ENCODE measurements at regions not wholly inside any gene's neighbourhood (a gene's known extent, or its start where the extent isn't known, plus 50 kb on each side); places are given as distances from the start of the nearest gene placed in this dataset.

DNA sequence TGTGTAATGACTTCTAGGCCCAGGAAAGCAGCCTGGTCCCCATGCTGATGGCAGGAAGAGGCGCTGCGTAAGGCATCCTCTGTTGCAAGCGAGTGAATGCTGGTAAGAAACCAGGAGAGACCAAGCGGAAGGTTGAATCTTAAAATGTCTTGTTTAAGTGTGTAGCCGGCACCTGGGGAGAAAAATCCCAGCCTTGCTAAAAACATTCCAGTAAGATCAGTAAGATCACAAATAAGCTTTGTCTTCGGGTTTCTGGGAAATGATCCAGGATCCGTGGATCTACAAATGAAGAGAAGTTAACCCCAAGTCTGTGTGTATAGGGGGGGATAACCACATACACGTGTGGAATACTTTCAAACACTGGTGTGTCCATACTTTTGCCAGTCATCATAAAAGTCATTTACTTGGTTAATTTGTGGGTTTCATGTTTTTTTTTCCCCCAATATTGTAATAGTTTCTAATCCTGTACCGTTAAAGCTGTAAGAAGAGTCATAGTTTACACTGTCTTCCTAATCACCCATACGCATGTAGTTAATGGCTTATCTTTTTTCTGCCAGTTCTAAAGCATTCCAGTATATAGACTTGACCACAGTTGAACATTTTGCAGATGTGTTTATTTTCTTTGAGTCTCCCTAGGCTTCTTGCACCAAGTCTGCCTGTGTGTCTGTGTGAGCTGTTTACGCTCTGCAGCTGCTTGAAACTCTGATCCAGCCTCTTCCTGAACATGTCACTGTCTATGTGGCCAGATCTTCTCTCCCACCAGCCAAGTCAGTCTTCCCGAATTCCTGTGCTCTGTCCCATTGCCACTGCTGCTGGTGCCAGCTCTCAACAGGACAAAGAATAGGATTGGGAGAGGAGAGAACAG, 135.9 kb upstream of the ARL4C start:
- Histone ChIP-seq H3K4ac (ENCODE audit: low read depth in 1 of 2, low read length in 2 of 2) (peak overlapping the region; percentile 84 to 98), H3K27me3 (ENCODE audit: control insufficient read depth in 1 of 2, insufficient read depth in 1 of 2, low read length in 2 of 2) (peaks cover 0 to 11% of the 10 kb centered on the region in 2 experiments), H2BK12ac (ENCODE audit: low read length in 2 of 2) (peak overlapping the region; percentile 85 to 97), H3K4me1 (ENCODE audit: control insufficient read depth, insufficient read depth, low read depth, low read length) (peaks cover 15% of the 10 kb centered on the region), H2BK15ac (ENCODE audit: low read depth, poor library complexity, severe bottlenecking) (peak overlapping the region; percentile 98), H3K79me1 (replicated peaks; ENCODE audit: low read length, poor library complexity, severe bottlenecking) (no peaks in the 10 kb centered on the region), H4K8ac (ENCODE audit: low read length) (peak overlapping the region; percentile 33), H2AFZ (ENCODE audit: low read depth, low read length) (no peak overlapping the region), H3K4me3 (ENCODE audit: insufficient read depth in 1 of 2, low read depth in 1 of 2, low read length in 2 of 2) (no peak overlapping the region), H2BK5ac (ENCODE audit: low read depth, low read length, poor library complexity, severe bottlenecking) (peak overlapping the region; percentile 71), H3K27ac (ENCODE audit: low read length, poor library complexity, severe bottlenecking) (peak overlapping the region; percentile 98), H3K4me2 (ENCODE audit: low read length, poor library complexity, severe bottlenecking) (no peak overlapping the region), H3K36me3 (ENCODE audit: control insufficient read depth in 1 of 2, insufficient read depth in 2 of 2, low read depth in 1 of 2, low read length in 2 of 2) (no peaks in the 10 kb centered on the region), H2BK120ac (ENCODE audit: low read depth, low read length) (peak overlapping the region; percentile 69), H3K9me3 (ENCODE audit: control insufficient read depth, low read length) (no peaks in the 10 kb centered on the region), H2AK5ac (ENCODE audit: low read length, severe bottlenecking) (peak overlapping the region; percentile 99), H3K9ac (ENCODE audit: low read length) (no peak overlapping the region), H3K14ac (ENCODE audit: low read length in 2 of 2) (no peak overlapping the region), H4K91ac (ENCODE audit: low read length) (peak overlapping the region; percentile 52), H3K23ac (ENCODE audit: low read length in 2 of 2) (no peak overlapping the region), H3K18ac (ENCODE audit: low read depth in 1 of 2, low read length in 2 of 2) (peak overlapping the region; percentile 93 to 96)
- WGBS, result 34% methylated on average over 9 of the region's 12 CpGs
- peak; percentile 98 for DNase-seq

GRCh38 chr2:234631646-234632514, 135.0 kb upstream of the ARL4C start:
- H3K18ac ChIP-seq (ENCODE audit: low read depth in 1 of 2, low read length in 2 of 2), result peak overlapping the region; percentile 75 to 96
- peak overlapping the region in 1 of 2 experiments; percentile 26 for H3K14ac ChIP-seq (ENCODE audit: low read length in 2 of 2)
- H3K79me1 ChIP-seq (replicated peaks; ENCODE audit: low read length, poor library complexity, severe bottlenecking), result no peaks in the 10 kb centered on the region
- H3K4ac ChIP-seq (ENCODE audit: low read depth in 1 of 2, low read length in 2 of 2), result peak overlapping the region; percentile 70 to 98
- H3K27me3 ChIP-seq (ENCODE audit: control insufficient read depth in 1 of 2, insufficient read depth in 1 of 2, low read length in 2 of 2), result peaks cover 0 to 16% of the 10 kb centered on the region in 2 experiments
- no peaks in the 10 kb centered on the region for H3K9me3 ChIP-seq (ENCODE audit: control insufficient read depth, low read length)
- H3K4me1 ChIP-seq (ENCODE audit: control insufficient read depth, insufficient read depth, low read depth, low read length), result peaks cover 15% of the 10 kb centered on the region
- H2BK120ac ChIP-seq (ENCODE audit: low read depth, low read length), result peak overlapping the region; percentile 69
- H3K36me3 ChIP-seq (ENCODE audit: control insufficient read depth in 1 of 2, insufficient read depth in 2 of 2, low read depth in 1 of 2, low read length in 2 of 2), result no peaks in the 10 kb centered on the region
- DNase-seq, result peak; percentile 26
- H2BK5ac ChIP-seq (ENCODE audit: low read depth, low read length, poor library complexity, severe bottlenecking), result no peak overlapping the region
- peak overlapping the region; percentile 98 for H2BK15ac ChIP-seq (ENCODE audit: low read depth, poor library complexity, severe bottlenecking)
- peak overlapping the region; percentile 98 for H3K27ac ChIP-seq (ENCODE audit: low read length, poor library complexity, severe bottlenecking)
- 62% methylated on average over 13 of the region's 13 CpGs for WGBS
- H2AK5ac ChIP-seq (ENCODE audit: low read length, severe bottlenecking), result peak overlapping the region; percentile 88
- H4K8ac ChIP-seq (ENCODE audit: low read length), result peak overlapping the region; percentile 33
- H3K4me3 ChIP-seq (ENCODE audit: insufficient read depth in 1 of 2, low read depth in 1 of 2, low read length in 2 of 2), result no peak overlapping the region
- no peak overlapping the region for H3K9ac ChIP-seq (ENCODE audit: low read length)
- peak overlapping the region; percentile 52 for H4K91ac ChIP-seq (ENCODE audit: low read length)
- H2AFZ ChIP-seq (ENCODE audit: low read depth, low read length), result no peak overlapping the region
- H3K23ac ChIP-seq (ENCODE audit: low read length in 2 of 2), result no peak overlapping the region
- H2BK12ac ChIP-seq (ENCODE audit: low read length in 2 of 2), result peak overlapping the region; percentile 12 to 89
- no peak overlapping the region for H3K4me2 ChIP-seq (ENCODE audit: low read length, poor library complexity, severe bottlenecking)

DNA sequence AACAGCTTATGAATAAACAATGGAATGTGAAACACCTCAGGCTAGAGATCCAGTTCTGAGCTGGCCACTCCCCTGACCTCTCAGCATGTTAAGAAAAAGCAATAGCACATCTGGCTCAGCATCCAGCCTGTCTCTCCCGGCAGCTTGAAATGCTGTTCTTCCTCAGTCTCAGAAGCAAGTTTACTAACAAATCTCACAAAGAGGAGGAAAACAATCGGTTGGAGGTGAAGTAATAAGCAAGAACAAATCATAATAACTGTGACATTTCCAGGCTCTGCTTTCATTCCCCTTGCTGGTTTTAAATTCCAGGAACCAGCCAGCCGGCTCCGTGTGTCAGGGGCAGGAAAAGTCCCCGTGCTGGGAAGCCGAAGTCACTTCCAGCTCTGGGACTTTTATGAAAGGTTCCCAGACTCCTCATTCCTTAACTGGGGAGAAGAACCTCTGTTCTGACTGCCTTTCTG, 133.9 kb upstream of the ARL4C start:
- Histone ChIP-seq H3K4me3 (ENCODE audit: insufficient read depth in 1 of 2, low read depth in 1 of 2, low read length in 2 of 2) (no peak overlapping the region), H2AFZ (ENCODE audit: low read depth, low read length) (no peak overlapping the region), H3K9me3 (ENCODE audit: control insufficient read depth, low read length) (no peaks in the 10 kb centered on the region), H3K23ac (ENCODE audit: low read length in 2 of 2) (no peak overlapping the region), H2BK5ac (ENCODE audit: low read depth, low read length, poor library complexity, severe bottlenecking) (peak overlapping the region; percentile 32), H3K9ac (ENCODE audit: low read length) (peak overlapping the region; percentile 10), H3K27ac (ENCODE audit: low read length, poor library complexity, severe bottlenecking) (peak overlapping the region; percentile 49), H4K8ac (ENCODE audit: low read length) (no peak overlapping the region), H2AK5ac (ENCODE audit: low read length, severe bottlenecking) (no peak overlapping the region), H3K14ac (ENCODE audit: low read length in 2 of 2) (no peak overlapping the region), H4K91ac (ENCODE audit: low read length) (no peak overlapping the region), H3K4ac (ENCODE audit: low read depth in 1 of 2, low read length in 2 of 2) (peak overlapping the region in 1 of 2 experiments; percentile 73), H2BK120ac (ENCODE audit: low read depth, low read length) (no peak overlapping the region), H3K4me2 (ENCODE audit: low read length, poor library complexity, severe bottlenecking) (peak overlapping the region; percentile 38), H3K4me1 (ENCODE audit: control insufficient read depth, insufficient read depth, low read depth, low read length) (peaks cover 15% of the 10 kb centered on the region), H3K79me1 (replicated peaks; ENCODE audit: low read length, poor library complexity, severe bottlenecking) (no peaks in the 10 kb centered on the region), H2BK15ac (ENCODE audit: low read depth, poor library complexity, severe bottlenecking) (no peak overlapping the region), H3K18ac (ENCODE audit: low read depth in 1 of 2, low read length in 2 of 2) (peak overlapping the region in 1 of 2 experiments; percentile 28), H3K27me3 (ENCODE audit: control insufficient read depth in 1 of 2, insufficient read depth in 1 of 2, low read length in 2 of 2) (peaks cover 0 to 16% of the 10 kb centered on the region in 2 experiments), H2BK12ac (ENCODE audit: low read length in 2 of 2) (peak overlapping the region in 1 of 2 experiments; percentile 63), H3K36me3 (ENCODE audit: control insufficient read depth in 1 of 2, insufficient read depth in 2 of 2, low read depth in 1 of 2, low read length in 2 of 2) (no peaks in the 10 kb centered on the region)
- WGBS, result 12% methylated on average over 6 of the region's 6 CpGs
- peak; percentile 58 for DNase-seq

Data from mesenchymal stem cell (in vitro differentiated cells and primary cell).